ENCODE measurements at regions not wholly inside any gene's neighbourhood (a gene's known extent, or its start where the extent isn't known, plus 50 kb on each side); places are given as distances from the start of the nearest gene placed in this dataset.

GRCh38 chrX:122196343-122196742 lies 987.7 kb upstream of the GRIA3 start:
- TF ChIP-seq POLR2A (IDR thresholded peaks at IDR 0.05): no peak
- TF ChIP-seq CTCF (IDR thresholded peaks at IDR 0.05): no peak
